ENCODE measurements at regions not wholly inside any gene's neighbourhood (a gene's known extent, or its start where the extent isn't known, plus 50 kb on each side); places are given as distances from the start of the nearest gene placed in this dataset.

GRCh38 chr4:4800646-4801408 is 58.6 kb upstream of the MSX1 start (continued):
- TF ChIP-seq ZBTB49 (CRISPR knock-in tag; IDR thresholded peaks at IDR 0.05; ENCODE audit: borderline replicate concordance) (no peak), AFF4 (CRISPR knock-in tag; IDR thresholded peaks at IDR 0.05) (no peak), SRF (CRISPR knock-in tag; IDR thresholded peaks at IDR 0.05) (no peak), ARID1B (IDR thresholded peaks at IDR 0.05) (no peak)

Data from K562 (cell line).